ENCODE measurements at regions not wholly inside any gene's neighbourhood (a gene's known extent, or its start where the extent isn't known, plus 50 kb on each side); places are given as distances from the start of the nearest gene placed in this dataset.
"Not testable (repeated sequence)": the region's sequence is repeated elsewhere in the genome, so short reads cannot be mapped to it uniquely, and the experiment has no call there.

DNA sequence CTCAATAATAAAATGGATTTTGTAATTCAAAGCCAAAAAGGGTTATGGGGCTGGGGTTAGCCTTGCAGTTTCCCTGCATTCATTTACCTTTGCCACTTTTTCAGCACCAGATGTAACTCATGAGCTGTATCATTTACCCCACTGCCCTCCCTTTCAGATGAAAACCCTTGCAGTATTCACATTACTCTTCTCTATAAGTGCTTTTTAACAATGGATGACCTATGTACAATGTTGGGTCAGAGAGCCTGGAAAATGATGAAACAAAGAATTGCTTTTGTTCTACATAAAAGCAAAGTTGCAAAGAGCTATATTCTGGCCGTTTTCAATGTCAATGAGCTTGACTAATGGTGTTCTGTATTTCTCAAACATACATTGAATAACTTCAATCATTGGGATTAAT is 189.7 kb downstream of the TMEM26 start:
- DNase-seq (ENCODE audit: low spot score), result no peak

- peak; percentile 72 for DNase-seq (ENCODE audit: low spot score)
These were observed 190.5 kb downstream of the TMEM26 start for GRCh38 chr10:61262486-61263261.

GRCh38 chr10:61257956-61258496 is 195.2 kb downstream of the TMEM26 start:
- DNase-seq (ENCODE audit: low spot score), result peak; percentile 11

DNA sequence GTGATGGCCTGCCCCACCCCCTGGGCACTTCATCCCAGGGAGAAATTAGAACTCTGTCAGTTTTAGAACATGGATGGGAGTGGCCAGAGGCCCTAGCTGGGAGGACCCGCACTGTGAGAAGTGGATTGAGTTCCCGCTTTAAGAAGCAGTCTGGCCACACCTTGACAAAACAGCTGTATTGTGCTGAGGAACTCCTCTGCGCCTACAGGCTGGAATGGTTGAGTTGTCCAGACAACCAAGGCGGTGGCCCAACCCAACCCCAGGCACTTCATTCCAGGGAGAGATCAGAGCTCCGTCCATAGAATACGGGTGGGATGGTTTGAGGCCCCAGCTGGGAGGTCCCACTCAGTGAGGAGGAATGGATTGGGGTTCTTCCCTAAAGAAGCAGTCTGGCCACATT is 196.0 kb downstream of the TMEM26 start:
- no peak for DNase-seq (ENCODE audit: low spot score)

- DNase-seq (ENCODE audit: low spot score), result not testable (repeated sequence)
These were observed 200.9 kb downstream of the TMEM26 start for GRCh38 chr10:61252326-61252725.

DNA sequence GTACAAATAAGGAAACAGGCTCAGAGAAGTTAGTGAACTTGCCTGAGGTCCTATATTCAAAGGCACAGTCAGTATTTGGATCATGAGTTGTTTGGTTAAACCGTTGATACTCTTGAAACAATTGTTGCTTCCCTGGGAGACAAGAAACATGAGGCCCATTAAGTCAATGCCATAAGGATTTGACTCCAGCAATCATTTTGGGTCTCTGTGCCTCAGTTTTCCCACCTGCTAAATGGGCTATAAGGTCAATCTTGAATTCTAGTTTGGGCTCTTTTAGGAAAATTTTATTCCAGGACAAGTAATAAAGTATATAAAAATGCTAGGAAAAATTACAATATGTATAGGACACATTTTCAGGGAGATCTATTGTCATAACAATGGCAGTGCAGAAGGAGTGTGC is 202.1 kb downstream of the TMEM26 start:
- DNase-seq (ENCODE audit: low spot score), result no peak

- no peak for DNase-seq (ENCODE audit: low spot score)
These were observed 203.1 kb downstream of the TMEM26 start for GRCh38 chr10:61250131-61250530.

- DNase-seq (ENCODE audit: low spot score), result no peak
These were observed 205.2 kb downstream of the TMEM26 start for GRCh38 chr10:61248013-61248412.

DNA sequence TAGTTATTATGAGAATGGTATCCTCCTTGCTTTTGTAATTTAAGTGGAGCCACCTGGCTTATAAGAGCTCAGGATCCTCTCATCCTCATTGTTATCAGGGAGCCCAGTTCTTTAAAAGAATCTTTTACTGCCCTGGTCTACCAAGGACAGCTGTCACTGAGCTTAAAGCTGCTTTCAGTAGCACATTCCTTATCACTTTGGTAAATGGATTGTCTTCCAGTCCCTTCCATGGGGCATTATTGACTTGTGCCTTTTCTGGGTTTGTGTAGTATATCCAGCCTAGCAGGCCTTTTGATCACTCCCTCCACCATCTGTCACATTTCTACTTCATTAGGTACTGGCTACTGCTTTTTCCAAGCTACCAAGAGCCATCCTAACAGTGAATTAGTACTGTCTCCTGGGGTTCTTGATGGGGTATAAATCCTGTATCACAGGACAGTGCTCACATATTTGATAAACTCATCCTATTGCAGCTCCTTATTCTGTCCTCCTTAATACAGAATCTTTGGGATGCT is 208.9 kb downstream of the TMEM26 start:
- DNase-seq (ENCODE audit: low spot score), result no peak

GRCh38 chr10:61232780-61233179 is 220.4 kb downstream of the TMEM26 start:
- DNase-seq (ENCODE audit: low spot score), result no peak

DNA sequence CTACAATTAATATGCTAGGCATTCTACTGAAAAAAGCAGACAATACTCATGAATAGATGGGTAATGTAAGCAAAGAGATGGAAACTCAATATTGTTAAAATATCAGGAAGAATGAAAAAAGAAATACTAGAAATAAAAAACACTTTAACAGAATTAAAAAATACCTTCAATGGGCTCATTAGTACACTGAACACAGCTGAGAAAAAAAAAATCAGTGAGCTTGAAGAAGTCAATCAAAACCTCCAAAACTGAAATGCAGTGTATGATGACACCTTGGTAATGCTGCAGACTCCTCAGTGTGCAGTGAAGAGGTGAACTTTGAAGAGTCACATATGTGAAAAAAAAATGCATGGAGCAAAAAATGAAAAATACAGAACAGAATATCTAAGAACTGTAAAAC is 227.2 kb downstream of the TMEM26 start:
- no peak for DNase-seq (ENCODE audit: low spot score)

DNA sequence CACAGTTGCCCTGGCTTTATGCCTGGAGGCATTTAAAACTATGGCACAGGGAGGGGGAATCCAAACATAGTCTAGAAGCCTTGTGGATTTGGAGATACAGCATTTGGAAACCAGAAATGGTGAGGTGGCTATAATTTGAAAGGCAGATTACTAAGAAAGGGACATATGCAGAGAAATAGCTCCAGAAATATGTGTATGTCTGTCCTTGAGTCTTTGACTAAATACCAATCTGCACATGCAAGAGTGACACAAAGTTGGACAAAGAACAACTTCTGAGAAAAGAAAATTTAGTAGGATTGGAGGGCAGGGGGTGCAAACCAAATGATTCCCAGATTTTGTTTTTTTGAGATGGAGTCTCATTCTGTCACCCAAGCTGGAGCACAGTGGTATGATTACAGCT is 229.6 kb downstream of the TMEM26 start:
- no peak for DNase-seq (ENCODE audit: low spot score)

- DNase-seq (ENCODE audit: low spot score), result no peak
These were observed 233.5 kb downstream of the TMEM26 start for GRCh38 chr10:61219696-61220095.

- DNase-seq (ENCODE audit: low spot score), result no peak
These were observed 235.2 kb downstream of the TMEM26 start for GRCh38 chr10:61217851-61218565.

- DNase-seq (ENCODE audit: low spot score), result peak; percentile 1
These were observed 237.9 kb downstream of the TMEM26 start for GRCh38 chr10:61215246-61215645.

- DNase-seq (ENCODE audit: low spot score), result no peak
These were observed 241.7 kb downstream of the TMEM26 start for GRCh38 chr10:61211468-61211867.

DNA sequence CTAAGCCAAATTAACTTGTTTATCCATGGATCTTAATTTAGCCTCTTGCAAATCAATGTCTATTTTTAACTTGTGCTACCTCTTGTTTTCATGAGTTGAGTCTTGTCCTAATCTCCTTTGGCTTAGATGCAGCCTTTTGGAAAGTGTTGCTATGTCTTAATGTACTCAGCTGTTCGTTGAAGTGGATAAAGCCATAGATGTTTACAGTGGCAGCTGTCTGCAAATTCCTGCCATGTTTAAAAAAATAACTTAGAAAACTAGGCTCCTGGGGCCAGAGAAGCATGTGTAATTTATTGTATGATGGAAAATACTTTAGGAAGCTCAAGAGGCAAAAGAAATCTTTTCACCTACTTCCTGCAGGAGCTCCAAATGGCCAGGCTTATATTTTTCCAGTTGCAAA is 253.1 kb upstream of the RHOBTB1 start:
- no peak for DNase-seq (ENCODE audit: low spot score)

GRCh38 chr10:61195211-61195610 is 251.2 kb upstream of the RHOBTB1 start:
- DNase-seq (ENCODE audit: low spot score), result no peak

GRCh38 chr10:61192589-61192988 is 248.6 kb upstream of the RHOBTB1 start:
- not testable (repeated sequence) for DNase-seq (ENCODE audit: low spot score)

DNA sequence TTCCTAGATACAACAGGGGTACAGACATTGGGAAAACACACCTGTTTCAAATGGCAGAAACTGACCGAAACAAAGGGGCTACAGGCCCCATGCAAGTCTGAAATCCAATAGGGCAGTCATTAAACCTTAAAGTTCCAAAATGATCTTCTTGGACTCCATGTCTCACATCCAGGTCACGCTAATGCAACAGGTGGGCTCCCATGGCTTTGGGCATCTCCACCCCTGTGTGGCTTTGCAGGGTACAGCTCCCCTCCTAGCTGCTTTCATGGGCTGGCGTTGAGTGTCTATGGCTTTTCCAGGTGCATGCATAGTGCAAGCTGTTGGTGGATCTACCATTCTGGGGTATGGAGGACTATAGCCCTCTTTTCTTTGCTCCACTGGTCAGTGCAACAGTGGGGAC is 248.1 kb upstream of the RHOBTB1 start:
- no peak for DNase-seq (ENCODE audit: low spot score)

DNA sequence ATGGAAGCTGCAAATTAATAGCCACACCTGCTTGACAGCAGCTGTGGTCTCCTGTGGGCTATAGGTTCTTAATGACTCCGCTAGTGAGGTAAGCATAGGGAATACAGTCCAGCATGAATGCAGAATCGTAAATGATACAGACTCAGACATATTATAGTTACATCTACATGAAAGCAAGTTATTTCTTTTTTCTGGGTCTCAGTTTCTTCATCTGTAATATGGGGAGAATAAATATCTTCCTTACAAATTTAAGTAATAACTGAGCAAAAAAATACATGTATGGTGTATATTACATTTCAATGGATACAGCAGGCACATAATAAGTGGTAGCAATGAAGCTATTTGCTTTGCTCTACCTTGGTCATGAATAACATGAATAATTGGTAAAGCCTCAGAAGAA is 245.9 kb upstream of the RHOBTB1 start:
- no peak for DNase-seq (ENCODE audit: low spot score)

- DNase-seq (ENCODE audit: low spot score), result no peak
These were observed 244.7 kb upstream of the RHOBTB1 start for GRCh38 chr10:61188691-61189090.

GRCh38 chr10:61188101-61188500 is 244.1 kb upstream of the RHOBTB1 start:
- no peak for DNase-seq (ENCODE audit: low spot score)

Data from GM03348 (cell line).